ENCODE measurements at regions not wholly inside any gene's neighbourhood (a gene's known extent, or its start where the extent isn't known, plus 50 kb on each side); places are given as distances from the start of the nearest gene placed in this dataset.

- BruUV-seq (replicated peaks): no TSS peak
- RAD21 ChIA-PET (ENCODE audit: low non-redundant PET in 1 of 2, low total read pairs in 2 of 2, uncharacterized antibody in 2 of 2, unreplicated experiment in 2 of 2): no interaction called here
- H4K20me1 ChIP-seq (ENCODE audit: insufficient read depth): no peaks in the 10 kb centered on the region
- intact Hi-C loops (cut with micrococcal nuclease): no loop called here
- no peak overlapping the region for H3K4me2 ChIP-seq (ENCODE audit: low read length)
- H3K27ac ChIP-seq (ENCODE audit: low read depth, low read length): no peak overlapping the region
- no peaks in the 10 kb centered on the region for H3K79me2 ChIP-seq (ENCODE audit: insufficient read depth, low read length)
- H3K27me3 ChIP-seq (ENCODE audit: insufficient read depth, low read length): no peaks in the 10 kb centered on the region
- H3K9me3 ChIP-seq (ENCODE audit: control insufficient read depth in 1 of 2, insufficient read depth in 1 of 2, low read depth in 1 of 2, low read length in 2 of 2): peaks cover 25 to 41% of the 10 kb centered on the region in 2 experiments; a peak in 3 of 4 replicates
- no peaks in the 10 kb centered on the region for H3K4me1 ChIP-seq (ENCODE audit: control insufficient read depth in 1 of 2, insufficient read depth in 2 of 2, low read length in 2 of 2)
- POLR2A ChIA-PET: no interaction called here
- TF ChIP-seq POLR2AphosphoS5 (IDR thresholded peaks at IDR 0.05; ENCODE audit: low read depth, low read length) (no peak), JUND (IDR thresholded peaks at IDR 0.05) (no peak), ELF1 (IDR thresholded peaks at IDR 0.05; ENCODE audit: borderline replicate concordance, low read depth) (no peak), ZBTB33 (IDR thresholded peaks at IDR 0.05; ENCODE audit: extremely low read depth, insufficient replicate concordance, low read length) (no peak), CEBPB (IDR thresholded peaks at IDR 0.05; ENCODE audit: low read depth) (no peak), RAD21 (IDR thresholded peaks at IDR 0.05; ENCODE audit: low read depth) (no peak), EGR1 (IDR thresholded peaks at IDR 0.05; ENCODE audit: low read depth) (no peak), TCF7L2 (IDR thresholded peaks at IDR 0.05; ENCODE audit: borderline replicate concordance, extremely low read depth, insufficient read depth, insufficient read length) (no peak), EZH2phosphoT487 (IDR thresholded peaks at IDR 0.05; ENCODE audit: borderline replicate concordance) (no peak), EZH2 (IDR thresholded peaks at IDR 0.05) (no peak)
- no peak overlapping the region for H3K9ac ChIP-seq (ENCODE audit: low read length)
- CTCF ChIA-PET: no interaction called here
- ATAC-seq: no peak
- H3K9me2 ChIP-seq (ENCODE audit: insufficient read depth): no peaks in the 10 kb centered on the region
- H3K36me3 ChIP-seq (ENCODE audit: control insufficient read depth in 1 of 2, insufficient read depth in 2 of 2, low read length in 2 of 2): no peaks in the 10 kb centered on the region
- DNase-seq (ENCODE audit: low read depth, low spot score): no peak
- H2AFZ ChIP-seq (ENCODE audit: low read depth, low read length, poor library complexity, severe bottlenecking): no peak overlapping the region
- no peak overlapping the region for H3K4me3 ChIP-seq (replicated peaks in 1 of 2; ENCODE audit: low read depth in 1 of 2, low read length in 2 of 2)
These were observed 77.0 kb upstream of the CA10 start for GRCh38 chr17:52235516-52235915.

Data from HCT116 (cell line).